ENCODE measurements at regions not wholly inside any gene's neighbourhood (a gene's known extent, or its start where the extent isn't known, plus 50 kb on each side); places are given as distances from the start of the nearest gene placed in this dataset.
A peak's percentile ranks its signal among the peaks of the same experiment; 100 is the strongest.

DNA sequence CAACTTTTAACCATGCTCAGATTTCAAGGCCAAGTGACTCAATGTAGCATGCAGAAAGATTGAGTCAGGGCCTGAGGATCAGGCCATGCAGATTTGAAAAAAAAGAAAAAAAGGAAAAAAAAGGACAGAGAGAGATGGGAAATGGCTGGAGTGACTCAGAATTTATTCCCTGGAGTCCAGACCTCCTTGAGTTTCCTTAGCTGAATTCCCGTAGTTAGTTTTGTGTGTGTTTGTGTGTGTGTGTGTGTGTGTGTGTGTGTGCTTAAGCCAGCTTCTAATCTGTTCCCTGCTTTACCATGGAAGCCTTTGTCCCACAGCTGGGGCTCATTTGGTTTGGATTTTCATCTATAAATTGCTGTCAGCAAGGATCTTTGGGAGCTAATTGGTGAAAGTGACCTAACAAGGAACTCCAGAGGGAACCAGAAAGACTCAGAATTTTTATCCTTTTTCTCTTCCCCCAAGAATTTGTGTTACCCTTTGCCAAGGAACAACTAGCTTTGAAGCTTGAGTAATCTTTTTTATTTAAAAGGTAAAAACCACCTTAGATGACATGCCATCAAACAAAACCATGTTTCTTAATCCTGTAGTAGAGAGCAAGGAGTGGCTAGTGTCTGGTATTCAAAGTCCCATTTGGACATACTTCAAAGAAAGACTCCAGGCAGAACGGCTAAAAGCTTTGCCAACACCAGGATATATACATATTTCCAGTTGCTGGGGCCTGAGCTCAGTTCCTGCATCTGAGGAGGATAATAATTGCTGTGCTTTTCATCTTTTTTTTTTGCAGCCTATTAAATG is 109.0 kb upstream of the DDIT4L start:
- RAD21 ChIA-PET (ENCODE audit: low non-redundant PET in 1 of 2, low total read pairs in 2 of 2, uncharacterized antibody in 2 of 2, unreplicated experiment in 2 of 2) = no interaction called here
- peak; percentile 8 for DNase-seq (ENCODE audit: low read depth, low spot score)
- peak; percentile 62 for ATAC-seq
- CTCF ChIA-PET = interaction anchor here (1.2 kb wide), 1 partner anchor 12 kb away, joined by 3 read pairs; no protein-coding TSS in a partner anchor
- Histone ChIP-seq H3K36me3 (ENCODE audit: control insufficient read depth in 1 of 2, insufficient read depth in 2 of 2, low read length in 2 of 2) (no peaks in the 10 kb centered on the region), H2AFZ (ENCODE audit: low read depth, low read length, poor library complexity, severe bottlenecking) (peak overlapping the region; percentile 6), H3K9me2 (ENCODE audit: insufficient read depth) (no peaks in the 10 kb centered on the region), H3K27me3 (ENCODE audit: insufficient read depth, low read length) (no peaks in the 10 kb centered on the region), H3K79me2 (ENCODE audit: insufficient read depth, low read length) (no peaks in the 10 kb centered on the region), H3K9ac (ENCODE audit: low read length) (no peak overlapping the region), H3K4me2 (ENCODE audit: low read length) (peak overlapping the region; percentile 9; the same call in 1 of the 2 replicates), H4K20me1 (ENCODE audit: insufficient read depth) (no peaks in the 10 kb centered on the region), H3K4me1 (ENCODE audit: control insufficient read depth in 1 of 2, insufficient read depth in 2 of 2, low read length in 2 of 2) (peaks cover 8 to 17% of the 10 kb centered on the region in 2 experiments; a peak in 3 of 4 replicates), H3K4me3 (replicated peaks in 1 of 2; ENCODE audit: low read depth in 1 of 2, low read length in 2 of 2) (no peak overlapping the region), H3K27ac (ENCODE audit: low read depth, low read length) (peak overlapping the region; percentile 64), H3K9me3 (ENCODE audit: control insufficient read depth in 1 of 2, insufficient read depth in 1 of 2, low read depth in 1 of 2, low read length in 2 of 2) (no peaks in the 10 kb centered on the region)
- POLR2A ChIA-PET = interaction anchor here (0.5 kb wide), 1 partner anchor 46 kb away, joined by 3 read pairs; no protein-coding TSS in a partner anchor
- intact Hi-C loops (cut with micrococcal nuclease) = no loop called here
- no peak for TF ChIP-seq POLR2AphosphoS5 (IDR thresholded peaks at IDR 0.05; ENCODE audit: low read depth, low read length)
- TF ChIP-seq SP1 (IDR thresholded peaks at IDR 0.05; ENCODE audit: low read depth) = peak; percentile 49
- peak; percentile 62 for TF ChIP-seq CEBPB (IDR thresholded peaks at IDR 0.05; ENCODE audit: low read depth)
- TF ChIP-seq TCF7L2 (IDR thresholded peaks at IDR 0.05; ENCODE audit: borderline replicate concordance, extremely low read depth, insufficient read depth, insufficient read length) = peak; percentile 98
- TF ChIP-seq, protein P1, sequence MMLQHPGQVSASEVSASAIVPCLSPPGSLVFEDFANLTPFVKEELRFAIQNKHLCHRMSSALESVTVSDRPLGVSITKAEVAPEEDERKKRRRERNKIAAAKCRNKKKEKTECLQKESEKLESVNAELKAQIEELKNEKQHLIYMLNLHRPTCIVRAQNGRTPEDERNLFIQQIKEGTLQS (IDR thresholded peaks at IDR 0.05) = no peak
- peak; percentile 38 for TF ChIP-seq JUND (IDR thresholded peaks at IDR 0.05)
- no peak for TF ChIP-seq RAD21 (IDR thresholded peaks at IDR 0.05; ENCODE audit: low read depth)
- TF ChIP-seq FOSL1 (IDR thresholded peaks at IDR 0.05; ENCODE audit: low read depth) = peak; percentile 52; the same call in 1 of the 2 replicates
- no TSS peak for BruUV-seq (replicated peaks)

DNA sequence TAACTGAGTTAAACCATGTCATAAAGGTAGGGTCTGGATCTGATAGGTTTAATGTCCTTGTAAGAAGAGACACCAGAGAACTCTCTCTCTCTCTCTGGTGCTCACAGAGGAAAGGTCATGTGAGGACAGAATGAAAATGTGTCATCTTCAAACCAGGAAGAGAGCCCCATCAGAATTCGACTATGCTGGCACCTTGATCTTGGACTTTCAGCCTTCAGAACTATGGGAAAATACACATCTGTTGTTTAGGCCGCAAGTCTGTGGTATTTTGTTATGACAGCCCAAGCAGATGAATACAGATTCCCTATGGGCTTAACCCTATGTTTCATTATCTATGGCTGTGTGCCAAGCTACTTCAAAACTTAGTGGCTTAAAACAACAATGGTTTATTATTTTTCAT is 105.5 kb upstream of the DDIT4L start:
- ATAC-seq = no peak
- Histone ChIP-seq H3K4me3 (replicated peaks in 1 of 2; ENCODE audit: low read depth in 1 of 2, low read length in 2 of 2) (no peak overlapping the region), H3K4me2 (ENCODE audit: low read length) (no peak overlapping the region), H4K20me1 (ENCODE audit: insufficient read depth) (no peaks in the 10 kb centered on the region), H3K36me3 (ENCODE audit: control insufficient read depth in 1 of 2, insufficient read depth in 2 of 2, low read length in 2 of 2) (no peaks in the 10 kb centered on the region), H3K27me3 (ENCODE audit: insufficient read depth, low read length) (no peaks in the 10 kb centered on the region), H3K9me3 (ENCODE audit: control insufficient read depth in 1 of 2, insufficient read depth in 1 of 2, low read depth in 1 of 2, low read length in 2 of 2) (no peaks in the 10 kb centered on the region), H3K9me2 (ENCODE audit: insufficient read depth) (no peaks in the 10 kb centered on the region), H3K27ac (ENCODE audit: low read depth, low read length) (no peak overlapping the region), H3K9ac (ENCODE audit: low read length) (no peak overlapping the region), H2AFZ (ENCODE audit: low read depth, low read length, poor library complexity, severe bottlenecking) (no peak overlapping the region), H3K79me2 (ENCODE audit: insufficient read depth, low read length) (no peaks in the 10 kb centered on the region), H3K4me1 (ENCODE audit: control insufficient read depth in 1 of 2, insufficient read depth in 2 of 2, low read length in 2 of 2) (peaks cover 8 to 17% of the 10 kb centered on the region in 2 experiments; a peak in 3 of 4 replicates)
- ChIA-PET POLR2A (no interaction called here), RAD21 (ENCODE audit: low non-redundant PET in 1 of 2, low total read pairs in 2 of 2, uncharacterized antibody in 2 of 2, unreplicated experiment in 2 of 2) (no interaction called here), CTCF (no interaction called here)
- no TSS peak for BruUV-seq (replicated peaks)
- no peak for DNase-seq (ENCODE audit: low read depth, low spot score)
- intact Hi-C loops (cut with micrococcal nuclease) = no loop called here
- TF ChIP-seq POLR2A (IDR thresholded peaks at IDR 0.05; ENCODE audit: borderline replicate concordance, extremely low read depth, insufficient read depth, insufficient read length) = no peak
- no peak for TF ChIP-seq YY1 (IDR thresholded peaks at IDR 0.05; ENCODE audit: extremely low read depth, insufficient replicate concordance, low read depth, low read length)
- TF ChIP-seq, protein P1 (IDR thresholded peaks at IDR 0.05) = no peak
- TF ChIP-seq RAD21 (IDR thresholded peaks at IDR 0.05; ENCODE audit: low read depth) = no peak
- TF ChIP-seq CBX3 (IDR thresholded peaks at IDR 0.05; ENCODE audit: low read depth) = no peak
- TF ChIP-seq, protein P2, sequence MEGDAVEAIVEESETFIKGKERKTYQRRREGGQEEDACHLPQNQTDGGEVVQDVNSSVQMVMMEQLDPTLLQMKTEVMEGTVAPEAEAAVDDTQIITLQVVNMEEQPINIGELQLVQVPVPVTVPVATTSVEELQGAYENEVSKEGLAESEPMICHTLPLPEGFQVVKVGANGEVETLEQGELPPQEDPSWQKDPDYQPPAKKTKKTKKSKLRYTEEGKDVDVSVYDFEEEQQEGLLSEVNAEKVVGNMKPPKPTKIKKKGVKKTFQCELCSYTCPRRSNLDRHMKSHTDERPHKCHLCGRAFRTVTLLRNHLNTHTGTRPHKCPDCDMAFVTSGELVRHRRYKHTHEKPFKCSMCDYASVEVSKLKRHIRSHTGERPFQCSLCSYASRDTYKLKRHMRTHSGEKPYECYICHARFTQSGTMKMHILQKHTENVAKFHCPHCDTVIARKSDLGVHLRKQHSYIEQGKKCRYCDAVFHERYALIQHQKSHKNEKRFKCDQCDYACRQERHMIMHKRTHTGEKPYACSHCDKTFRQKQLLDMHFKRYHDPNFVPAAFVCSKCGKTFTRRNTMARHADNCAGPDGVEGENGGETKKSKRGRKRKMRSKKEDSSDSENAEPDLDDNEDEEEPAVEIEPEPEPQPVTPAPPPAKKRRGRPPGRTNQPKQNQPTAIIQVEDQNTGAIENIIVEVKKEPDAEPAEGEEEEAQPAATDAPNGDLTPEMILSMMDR (IDR thresholded peaks at IDR 0.05 in 2 of 3, conservative IDR thresholded peaks at IDR 0.05 in 1 of 3; ENCODE audit: borderline replicate concordance in 1 of 3, insufficient read depth in 1 of 3, low read depth in 2 of 3, low read length in 2 of 3) = no peak
- TF ChIP-seq ZBTB33 (IDR thresholded peaks at IDR 0.05; ENCODE audit: extremely low read depth, insufficient replicate concordance, low read length) = no peak
